Heart left ventricle (tissue), 13 donors: ENCODE measurements at regions not wholly inside any gene's neighbourhood (a gene's known extent, or its start where the extent isn't known, plus 50 kb on each side); places are given as distances from the start of the nearest gene placed in this dataset.

Experiments
- POLR2A ChIP-seq, 2 donors: fragments of 450-650 bp; IDR thresholded peaks; one replicate each; pipeline ENCODE4 v1.6.1; 2017; ENCODE audit warnings: antibody characterized with exemption in 2 of 2, mild to moderate bottlenecking in 2 of 2, moderate library complexity in 2 of 2
- TF ChIP-seq, protein P1 (sequence below), 12 donors: fragments of 200-600 bp; sonication (generic) in 4 of 12; IDR thresholded peaks; one replicate each; pipeline versions ENCODE4 v1.5.0 to v1.8.0; 2018 to 2022; ENCODE audit warnings: antibody characterized with exemption in 12 of 12, mild to moderate bottlenecking in 5 of 12
- donor health status: ischemic (EF 13 %, LVEDD 7.1; RV severe dilation, severe dysfunction).
- donor health status: DM: no; HTN: yes; CAD: no.
- donor health status: DM: no; HTN: no; CAD: no.
- donor health status: ischemic (EF 25% LVEDD 6.9; RV normal size, moderate dysfunction).
- donor health status: ischemic (EF 25% LVEDD 5.7; RV mildly dilated, moderate dysfunction).
- donor health status: ischemic (EF 35%, LVEDD 5.7; RV mildly dilated, moderate dysfunction).
- donor health status: nonischemic (EF 11% LVEDD 7.7; RV severe dilation, severe dysfunction).
- donor health status: DM: yes; HTN: yes; CAD: no.
- donor health status: PGD.
- donor health status: ischemic (EF 29% LVEDD 5.4; RV normal size, mild dysfunction).
- donor health status: nonischemic (EF 23%, LVEDD 6.1; RV moderate dilation, normal function).

DNA sequence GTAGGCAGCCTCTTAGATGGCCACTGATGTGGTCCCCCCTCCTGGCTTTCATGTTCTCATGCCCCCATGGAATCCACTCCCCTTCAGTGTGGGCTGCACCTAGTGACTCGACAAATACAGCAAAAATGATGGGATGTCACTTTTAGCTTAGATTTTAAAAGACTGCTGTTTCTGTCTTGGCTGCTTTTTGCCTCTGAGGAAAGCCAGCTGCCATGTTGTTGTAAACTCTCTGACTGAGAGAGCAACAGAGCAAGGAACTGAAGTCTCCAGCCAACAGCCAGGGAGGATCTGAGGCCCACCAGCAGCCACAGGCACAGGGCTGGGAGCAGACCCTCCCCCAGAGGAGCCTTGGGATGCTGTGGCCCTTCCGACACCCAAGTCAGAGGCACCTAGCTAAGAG is 60.6 kb upstream of the MARCHF10 start:
- TF ChIP-seq POLR2A (IDR thresholded peaks at IDR 0.05) = no peak
- TF ChIP-seq, protein P1, sequence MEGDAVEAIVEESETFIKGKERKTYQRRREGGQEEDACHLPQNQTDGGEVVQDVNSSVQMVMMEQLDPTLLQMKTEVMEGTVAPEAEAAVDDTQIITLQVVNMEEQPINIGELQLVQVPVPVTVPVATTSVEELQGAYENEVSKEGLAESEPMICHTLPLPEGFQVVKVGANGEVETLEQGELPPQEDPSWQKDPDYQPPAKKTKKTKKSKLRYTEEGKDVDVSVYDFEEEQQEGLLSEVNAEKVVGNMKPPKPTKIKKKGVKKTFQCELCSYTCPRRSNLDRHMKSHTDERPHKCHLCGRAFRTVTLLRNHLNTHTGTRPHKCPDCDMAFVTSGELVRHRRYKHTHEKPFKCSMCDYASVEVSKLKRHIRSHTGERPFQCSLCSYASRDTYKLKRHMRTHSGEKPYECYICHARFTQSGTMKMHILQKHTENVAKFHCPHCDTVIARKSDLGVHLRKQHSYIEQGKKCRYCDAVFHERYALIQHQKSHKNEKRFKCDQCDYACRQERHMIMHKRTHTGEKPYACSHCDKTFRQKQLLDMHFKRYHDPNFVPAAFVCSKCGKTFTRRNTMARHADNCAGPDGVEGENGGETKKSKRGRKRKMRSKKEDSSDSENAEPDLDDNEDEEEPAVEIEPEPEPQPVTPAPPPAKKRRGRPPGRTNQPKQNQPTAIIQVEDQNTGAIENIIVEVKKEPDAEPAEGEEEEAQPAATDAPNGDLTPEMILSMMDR (IDR thresholded peaks at IDR 0.05) = no peak
